GM19025 (cell line): ENCODE measurements at regions not wholly inside any gene's neighbourhood (a gene's known extent, or its start where the extent isn't known, plus 50 kb on each side); places are given as distances from the start of the nearest gene placed in this dataset.
"Not testable (repeated sequence)": the region's sequence is repeated elsewhere in the genome, so short reads cannot be mapped to it uniquely, and the experiment has no call there.

Experiments
- ATAC-seq: cut with Tn5 transposase; IDR thresholded peaks from one replicate; pipeline ENCODE4 v1.9.1; 2021; ENCODE audit warnings: mild to moderate bottlenecking, low read depth, moderate library complexity; ENCODE audit not compliant: unreplicated experiment

- ATAC-seq: no peak
Measured at GRCh38 chr6:167467793-167468431, 143.0 kb downstream of the TTLL2 start.

GRCh38 chr6:167469101-167469500 lies 144.2 kb downstream of the TTLL2 start:
- no peak for ATAC-seq

GRCh38 chr6:167469672-167470071 lies 144.8 kb downstream of the TTLL2 start:
- no peak for ATAC-seq

- ATAC-seq: no peak
Measured at GRCh38 chr6:167470101-167470835, 145.4 kb downstream of the TTLL2 start.

GRCh38 chr6:167470836-167471547 lies 146.1 kb downstream of the TTLL2 start:
- no peak for ATAC-seq

GRCh38 chr6:167471548-167471930 lies 146.7 kb downstream of the TTLL2 start:
- no peak for ATAC-seq

GRCh38 chr6:167472148-167472547 lies 147.3 kb downstream of the TTLL2 start:
- no peak for ATAC-seq

- no peak for ATAC-seq
Measured at GRCh38 chr6:167472880-167473279, 148.0 kb downstream of the TTLL2 start.

- ATAC-seq: no peak
Measured at GRCh38 chr6:167474171-167474570, 149.3 kb downstream of the TTLL2 start.

GRCh38 chr6:167474725-167475124 lies 149.8 kb downstream of the TTLL2 start:
- no peak for ATAC-seq

GRCh38 chr6:167475947-167476346 lies 151.1 kb downstream of the TTLL2 start:
- no peak for ATAC-seq

GRCh38 chr6:167476844-167477595 lies 152.1 kb downstream of the TTLL2 start:
- ATAC-seq: no peak

GRCh38 chr6:167477688-167478087 lies 152.8 kb downstream of the TTLL2 start:
- ATAC-seq: no peak

- ATAC-seq: no peak
Measured at GRCh38 chr6:167479301-167479700, 154.4 kb downstream of the TTLL2 start.

GRCh38 chr6:167479901-167480648 lies 155.2 kb downstream of the TTLL2 start:
- no peak for ATAC-seq

GRCh38 chr6:167481307-167481926 lies 156.5 kb downstream of the TTLL2 start:
- no peak for ATAC-seq

- not testable (repeated sequence) for ATAC-seq
Measured at GRCh38 chr6:167482801-167483200, 157.9 kb downstream of the TTLL2 start.

GRCh38 chr6:167485186-167485978 lies 160.5 kb downstream of the TTLL2 start:
- no peak for ATAC-seq
